ENCODE measurements at regions not wholly inside any gene's neighbourhood (a gene's known extent, or its start where the extent isn't known, plus 50 kb on each side); places are given as distances from the start of the nearest gene placed in this dataset.

GRCh38 chr13:56110751-56111150 lies 1030.0 kb upstream of the PRR20A start:
- TF ChIP-seq, protein P1, sequence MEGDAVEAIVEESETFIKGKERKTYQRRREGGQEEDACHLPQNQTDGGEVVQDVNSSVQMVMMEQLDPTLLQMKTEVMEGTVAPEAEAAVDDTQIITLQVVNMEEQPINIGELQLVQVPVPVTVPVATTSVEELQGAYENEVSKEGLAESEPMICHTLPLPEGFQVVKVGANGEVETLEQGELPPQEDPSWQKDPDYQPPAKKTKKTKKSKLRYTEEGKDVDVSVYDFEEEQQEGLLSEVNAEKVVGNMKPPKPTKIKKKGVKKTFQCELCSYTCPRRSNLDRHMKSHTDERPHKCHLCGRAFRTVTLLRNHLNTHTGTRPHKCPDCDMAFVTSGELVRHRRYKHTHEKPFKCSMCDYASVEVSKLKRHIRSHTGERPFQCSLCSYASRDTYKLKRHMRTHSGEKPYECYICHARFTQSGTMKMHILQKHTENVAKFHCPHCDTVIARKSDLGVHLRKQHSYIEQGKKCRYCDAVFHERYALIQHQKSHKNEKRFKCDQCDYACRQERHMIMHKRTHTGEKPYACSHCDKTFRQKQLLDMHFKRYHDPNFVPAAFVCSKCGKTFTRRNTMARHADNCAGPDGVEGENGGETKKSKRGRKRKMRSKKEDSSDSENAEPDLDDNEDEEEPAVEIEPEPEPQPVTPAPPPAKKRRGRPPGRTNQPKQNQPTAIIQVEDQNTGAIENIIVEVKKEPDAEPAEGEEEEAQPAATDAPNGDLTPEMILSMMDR (IDR thresholded peaks at IDR 0.05): no peak
- no peak for TF ChIP-seq POLR2A (IDR thresholded peaks at IDR 0.05)

Measured in heart left ventricle (tissue), 13 donors.